B cell (primary cell): ENCODE measurements at regions not wholly inside any gene's neighbourhood (a gene's known extent, or its start where the extent isn't known, plus 50 kb on each side); places are given as distances from the start of the nearest gene placed in this dataset.

Experiments used
- ATAC-seq: fragments of 200-7000 bp; cut with Tn5 transposase; one replicate; pipeline ENCODE4 v1.10.0; 2021; ENCODE audit warnings: low read depth, mild to moderate bottlenecking, moderate number of reproducible peaks, moderate library complexity
- CTCF ChIA-PET: fragments of 350-600 bp; sonication (Branson Sonifier 250); formaldehyde crosslinking; loops from one replicate; lab custom pipeline; 2021; ENCODE audit warnings: antibody characterized with exemption, inconsistent platforms; lab: Charles Lee
- POLR2A ChIA-PET: fragments of 350-600 bp; sonication (Branson Sonifier 250); formaldehyde crosslinking; loops from one replicate; lab custom pipeline; 2021; ENCODE audit warnings: antibody characterized with exemption; lab: Charles Lee
- DNase-seq: peaks from one replicate; pipeline ENCODE4 v3.0.0; 2013
- H2AFZ ChIP-seq: 2 replicates; pipeline ENCODE4 v1.6.1; 2012; ENCODE audit warnings: mild to moderate bottlenecking, low read depth, low read length; ENCODE audit not compliant: insufficient read depth, poor library complexity, severe bottlenecking
- H3K27ac ChIP-seq, 2 donors: 1 replicate in 1 of 2; 2 replicates in 1 of 2; pipeline ENCODE4 v1.5.1; 2012 to 2013; ENCODE audit warnings: low read length in 2 of 2, mild to moderate bottlenecking in 2 of 2, moderate library complexity in 1 of 2
- H3K27me3 ChIP-seq, 4 experiments: fragments of 200-600 bp in 1 of 4; sonication (generic) in 1 of 4; replicated peaks in 1 of 4; 1 replicate in 2 of 4; 2 replicates in 2 of 4; pipeline versions ENCODE4 v1.6.1 to v1.7.0; 2013 to 2016; ENCODE audit warnings: low read length in 3 of 4, mild to moderate bottlenecking in 2 of 4, mixed read lengths in 1 of 4, moderate library complexity in 1 of 4; ENCODE audit not compliant: insufficient read depth in 4 of 4, control insufficient read depth in 3 of 4; ENCODE audit errors: control extremely low read depth in 1 of 4
- H3K36me3 ChIP-seq, 2 experiments: replicated peaks in 1 of 2; 1 replicate in 1 of 2; 2 replicates in 1 of 2; pipeline versions ENCODE4 v1.6.1 to v1.7.1; 2013; ENCODE audit warnings: low read length in 1 of 2; ENCODE audit not compliant: insufficient read depth in 2 of 2, control insufficient read depth in 1 of 2; ENCODE audit errors: control extremely low read depth in 1 of 2, extremely low read depth in 1 of 2
- H3K4me1 ChIP-seq, 2 donors: fragments of 200-600 bp in 1 of 2; sonication (generic) in 1 of 2; 1 replicate in 1 of 2; 2 replicates in 1 of 2; pipeline versions ENCODE4 v1.5.1 to v1.6.1; 2013 to 2017; ENCODE audit warnings: low read length in 2 of 2; ENCODE audit not compliant: control insufficient read depth in 2 of 2, insufficient read depth in 2 of 2
- H3K4me2 ChIP-seq: replicated peaks from 2 replicates; pipeline ENCODE3; 2012; ENCODE audit warnings: mild to moderate bottlenecking, low read depth, low read length; ENCODE audit not compliant: poor library complexity, severe bottlenecking
- H3K4me3 ChIP-seq, 5 experiments: fragments of 200-600 bp in 1 of 5; sonication (generic) in 1 of 5; 1 replicate in 3 of 5; 2 replicates in 2 of 5; pipeline versions ENCODE4 v1.5.1 to v1.7.0; 2011 to 2016; ENCODE audit warnings: low read length in 4 of 5, mild to moderate bottlenecking in 4 of 5, low read depth in 2 of 5, control low read depth in 1 of 5, moderate library complexity in 1 of 5; ENCODE audit not compliant: insufficient read depth in 1 of 5; ENCODE audit errors: control extremely low read depth in 1 of 5, extremely low read depth in 1 of 5
- H3K79me2 ChIP-seq: fragments of 200-600 bp; sonication (generic); one replicate; pipeline ENCODE4 v1.6.0; 2016; ENCODE audit warnings: low read length; ENCODE audit not compliant: control insufficient read depth, insufficient read depth
- H3K9ac ChIP-seq: fragments of 200-600 bp; sonication (generic); 2 replicates; pipeline ENCODE4 v1.6.1; 2017; ENCODE audit warnings: mild to moderate bottlenecking, low read length, moderate library complexity
- H3K9me3 ChIP-seq, 3 donors: one replicate each; pipeline versions ENCODE4 v1.6.1 to v1.7.1; 2013; ENCODE audit warnings: low read length in 2 of 3; ENCODE audit not compliant: control insufficient read depth in 2 of 3, insufficient read depth in 1 of 3; ENCODE audit errors: control extremely low read depth in 1 of 3
- H4K20me1 ChIP-seq: 2 replicates; pipeline ENCODE4 v1.6.0; 2012; ENCODE audit warnings: mild to moderate bottlenecking, low read length; ENCODE audit not compliant: insufficient read depth, control insufficient read depth, poor library complexity, severe bottlenecking
- H3K27ac Mint-ChIP-seq: one replicate; pipeline ENCODE4 v1.8.0; 2021; ENCODE audit warnings: mixed read lengths
- H3K27me3 Mint-ChIP-seq: one replicate; pipeline ENCODE4 v1.8.0; 2021; ENCODE audit warnings: mixed read lengths
- H3K4me1 Mint-ChIP-seq: one replicate; pipeline ENCODE4 v1.8.0; 2021; ENCODE audit warnings: mixed read lengths
- H3K4me3 Mint-ChIP-seq: one replicate; pipeline ENCODE4 v1.8.0; 2021; ENCODE audit warnings: mixed read lengths
- H3K9me3 Mint-ChIP-seq: one replicate; pipeline ENCODE4 v1.8.0; 2022; ENCODE audit warnings: mixed read lengths; ENCODE audit not compliant: insufficient read depth
- CTCF ChIP-seq: fragments of 200-600 bp; IDR thresholded peaks from one replicate; pipeline ENCODE4 v1.8.0; 2022; ENCODE audit warnings: antibody characterized with exemption, mild to moderate bottlenecking
- EZH2 ChIP-seq: IDR thresholded peaks from 2 replicates; pipeline ENCODE4 v1.6.1; 2012; ENCODE audit warnings: borderline replicate concordance, low read depth, mild to moderate bottlenecking, moderate library complexity, low read length; ENCODE audit not compliant: insufficient read depth, poor library complexity, severe bottlenecking
- WGBS: methylation state at CpG from one replicate; pipeline ENCODE4 v1.1.5; 2013; ENCODE audit warnings: missing lambda C conversion rate; ENCODE audit not compliant: insufficient coverage; 5-methylcytosine and 5-hydroxymethylcytosine counted together
- intact Hi-C: fragments of 100-400 bp; cut with micrococcal nuclease; formaldehyde crosslinking; loops from one replicate; pipeline ENCODE4 v1.10.0; 2022

GRCh38 chr14:73789989-73790581 lies 61.5 kb upstream of the PTGR2 start:
- H3K4me1 ChIP-seq: peaks cover 17 to 20% of the 10 kb centered on the region in 2 donors
- no peak overlapping the region for H3K9ac ChIP-seq
- intact Hi-C loops: no loop called here
- DNase-seq (no peak), ATAC-seq (no peak)
- peak overlapping the region; percentile 61 for H3K27ac Mint-ChIP-seq
- H3K4me3 ChIP-seq: no peak overlapping the region
- peaks cover 10% of the 10 kb centered on the region for H4K20me1 ChIP-seq
- ChIA-PET CTCF (interaction anchor here (1.0 to 6.9 kb wide), 3 partner anchors 10 to 34 kb away, joined by 4 to 113 read pairs (median 6); a partner anchor contains a TSS), POLR2A (interaction anchor here (0.5 kb wide), 1 partner anchor 19 kb away, joined by 3 read pairs; no protein-coding TSS in a partner anchor)
- H3K9me3 Mint-ChIP-seq: no peaks in the 10 kb centered on the region
- H3K79me2 ChIP-seq: peaks cover 71% of the 10 kb centered on the region
- H3K27ac ChIP-seq: no peak overlapping the region
- WGBS: 85% methylated on average over 3 of the region's 10 CpGs
- H3K4me2 ChIP-seq: no peak overlapping the region
- H3K27me3 ChIP-seq: no peaks in the 10 kb centered on the region
- H3K9me3 ChIP-seq: no peaks in the 10 kb centered on the region
- TF ChIP-seq EZH2: no peak
- TF ChIP-seq CTCF: no peak
- H3K27me3 Mint-ChIP-seq: no peaks in the 10 kb centered on the region
- no peak overlapping the region for H2AFZ ChIP-seq
- peaks cover 31% of the 10 kb centered on the region for H3K4me1 Mint-ChIP-seq
- no peak overlapping the region for H3K4me3 Mint-ChIP-seq
- no peaks in the 10 kb centered on the region for H3K36me3 ChIP-seq
